ENCODE measurements at regions not wholly inside any gene's neighbourhood (a gene's known extent, or its start where the extent isn't known, plus 50 kb on each side); places are given as distances from the start of the nearest gene placed in this dataset.

- H3K27me3 Mint-ChIP-seq (ENCODE audit: low read depth in 3 of 3), result peaks cover 0 to 3% (median 2%) of the 10 kb centered on the region in 3 donors
- H3K4me3 Mint-ChIP-seq, result no peak overlapping the region
- H3K27me3 ChIP-seq (ENCODE audit: control insufficient read depth in 2 of 2, insufficient read depth in 2 of 2, low read length in 2 of 2), result no peaks in the 10 kb centered on the region
- no peak overlapping the region for H3K27ac ChIP-seq (ENCODE audit: low read depth in 1 of 2, low read length in 2 of 2)
- H3K4me1 Mint-ChIP-seq, result peaks cover 36% of the 10 kb centered on the region
- no peaks in the 10 kb centered on the region for H3K9me3 ChIP-seq (replicated peaks in 1 of 2; ENCODE audit: control insufficient read depth in 1 of 2, insufficient read depth in 1 of 2, low read length in 2 of 2)
- peaks cover 0 to 4% (median 0%) of the 10 kb centered on the region in 7 donors for H3K9me3 Mint-ChIP-seq
- H2AFZ ChIP-seq (ENCODE audit: insufficient read depth, low read depth, low read length, poor library complexity, severe bottlenecking), result peak overlapping the region; percentile 2
- H3K4me1 ChIP-seq (ENCODE audit: control insufficient read depth in 1 of 2, insufficient read depth in 2 of 2, low read length in 2 of 2), result peaks cover 28 to 38% of the 10 kb centered on the region in 2 donors
- no peak overlapping the region for H3K4me3 ChIP-seq (replicated peaks in 1 of 3; ENCODE audit: low read depth in 2 of 3, low read length in 3 of 3)
- no peak overlapping the region for H3K4me2 ChIP-seq (replicated peaks; ENCODE audit: extremely low read depth, low read length, poor library complexity, severe bottlenecking)
- WGBS (ENCODE audit: insufficient coverage), result 100% methylated on average over 2 of the region's 2 CpGs
- H3K27ac Mint-ChIP-seq, result peak overlapping the region in 2 of 7 donors; percentile 20 to 57
- intact Hi-C loops (cut with micrococcal nuclease), result no loop called here
- no peaks in the 10 kb centered on the region for H4K20me1 ChIP-seq (ENCODE audit: insufficient read depth, low read length)
- no peak overlapping the region for H3K9ac ChIP-seq (ENCODE audit: insufficient read depth, low read length, poor library complexity, severe bottlenecking)
- no peak for DNase-seq
- H3K36me3 ChIP-seq (replicated peaks in 1 of 2; ENCODE audit: control insufficient read depth in 1 of 2, insufficient read depth in 2 of 2, low read length in 2 of 2), result no peaks in the 10 kb centered on the region
- no peaks in the 10 kb centered on the region for H3K79me2 ChIP-seq (ENCODE audit: insufficient read depth, low read length)
- TF ChIP-seq CTCF (IDR thresholded peaks at IDR 0.05), result no peak
- H3K36me3 Mint-ChIP-seq, result peaks cover 0 to 2% of the 10 kb centered on the region in 2 donors
Measured at GRCh38 chr6:137954253-137954652, 87.2 kb downstream of the TNFAIP3 start.

GRCh38 chr6:137956098-137956488 is 89.0 kb downstream of the TNFAIP3 start:
- H3K4me2 ChIP-seq (replicated peaks; ENCODE audit: extremely low read depth, low read length, poor library complexity, severe bottlenecking), result no peak overlapping the region

More at GRCh38 chr6:137956098-137956488, 89.0 kb downstream of the TNFAIP3 start:
- no peak overlapping the region for H3K27ac ChIP-seq (ENCODE audit: low read depth in 1 of 2, low read length in 2 of 2)
- no peak overlapping the region for H3K27ac Mint-ChIP-seq
- H3K4me3 ChIP-seq (replicated peaks in 1 of 3; ENCODE audit: low read depth in 2 of 3, low read length in 3 of 3), result no peak overlapping the region
- intact Hi-C loops (cut with micrococcal nuclease), result loop anchor here in 1 of 2 donors (5.0 kb wide), 1 partner anchor 249 kb away; no protein-coding TSS in a partner anchor
- no peaks in the 10 kb centered on the region for H3K79me2 ChIP-seq (ENCODE audit: insufficient read depth, low read length)
- H3K27me3 Mint-ChIP-seq (ENCODE audit: low read depth in 3 of 3), result peaks cover 0 to 3% (median 2%) of the 10 kb centered on the region in 3 donors
- H3K4me1 Mint-ChIP-seq, result peaks cover 46% of the 10 kb centered on the region
- no peak overlapping the region for H3K4me3 Mint-ChIP-seq
- H3K9me3 Mint-ChIP-seq, result peaks cover 0 to 8% (median 3%) of the 10 kb centered on the region in 7 donors
- TF ChIP-seq CTCF (IDR thresholded peaks at IDR 0.05), result no peak
- H3K9ac ChIP-seq (ENCODE audit: insufficient read depth, low read length, poor library complexity, severe bottlenecking), result no peak overlapping the region
- H3K36me3 Mint-ChIP-seq, result peaks cover 0 to 2% of the 10 kb centered on the region in 2 donors
- WGBS (ENCODE audit: insufficient coverage), result no CpG with 5 or more reads among the region's 2 CpGs
- H3K27me3 ChIP-seq (ENCODE audit: control insufficient read depth in 2 of 2, insufficient read depth in 2 of 2, low read length in 2 of 2), result no peaks in the 10 kb centered on the region
- H2AFZ ChIP-seq (ENCODE audit: insufficient read depth, low read depth, low read length, poor library complexity, severe bottlenecking), result no peak overlapping the region
- H3K4me1 ChIP-seq (ENCODE audit: control insufficient read depth in 1 of 2, insufficient read depth in 2 of 2, low read length in 2 of 2), result peaks cover 37 to 50% of the 10 kb centered on the region in 2 donors
- DNase-seq, result no peak
- H3K9me3 ChIP-seq (replicated peaks in 1 of 2; ENCODE audit: control insufficient read depth in 1 of 2, insufficient read depth in 1 of 2, low read length in 2 of 2), result no peaks in the 10 kb centered on the region
- no peaks in the 10 kb centered on the region for H4K20me1 ChIP-seq (ENCODE audit: insufficient read depth, low read length)
- H3K36me3 ChIP-seq (replicated peaks in 1 of 2; ENCODE audit: control insufficient read depth in 1 of 2, insufficient read depth in 2 of 2, low read length in 2 of 2), result no peaks in the 10 kb centered on the region
